ENCODE measurements at regions not wholly inside any gene's neighbourhood (a gene's known extent, or its start where the extent isn't known, plus 50 kb on each side); places are given as distances from the start of the nearest gene placed in this dataset.

GRCh38 chr6:90739339-90739738 lies 152.5 kb upstream of the MAP3K7 start:
- no CpG with 5 or more reads among the region's 7 CpGs for WGBS (ENCODE audit: extremely low coverage, insufficient read length, low lambda C conversion rate)
- Histone ChIP-seq H3K79me1 (ENCODE audit: insufficient read depth, low read depth, low read length, poor library complexity, severe bottlenecking) (no peaks in the 10 kb centered on the region), H2AK5ac (ENCODE audit: insufficient read length, low read length) (no peak overlapping the region), H4K8ac (replicated peaks; ENCODE audit: insufficient read length, low read depth, low read length) (no peak overlapping the region), H3K27ac (ENCODE audit: insufficient read length, low read depth, low read length) (no peak overlapping the region), H3K23ac (ENCODE audit: insufficient read length, low read depth, low read length) (no peak overlapping the region), H4K5ac (ENCODE audit: insufficient read length, low read depth, low read length) (no peak overlapping the region), H4K91ac (ENCODE audit: insufficient read length, low read depth, low read length) (no peak overlapping the region), H3K79me2 (ENCODE audit: insufficient read depth, low read length) (no peaks in the 10 kb centered on the region), H2BK120ac (ENCODE audit: low read depth, low read length, poor library complexity, severe bottlenecking) (no peak overlapping the region), H3K4ac (ENCODE audit: low read depth, low read length) (no peak overlapping the region), H3K56ac (ENCODE audit: insufficient read length, low read depth, low read length) (no peak overlapping the region), H3K4me2 (ENCODE audit: insufficient read depth, insufficient read length, low read length) (no peak overlapping the region), H4K20me1 (ENCODE audit: control insufficient read depth, insufficient read depth, insufficient read length) (no peaks in the 10 kb centered on the region), H3K18ac (ENCODE audit: insufficient read length, low read depth, low read length) (no peak overlapping the region), H2BK5ac (ENCODE audit: insufficient read length, low read length) (no peak overlapping the region), H3K9me3 (ENCODE audit: control insufficient read depth, low read depth, low read length) (no peaks in the 10 kb centered on the region), H2BK20ac (ENCODE audit: low read depth, low read length, poor library complexity, severe bottlenecking) (no peak overlapping the region), H3K23me2 (ENCODE audit: insufficient read length, low read depth, low read length, poor library complexity, severe bottlenecking) (no peaks in the 10 kb centered on the region), H2BK12ac (ENCODE audit: insufficient read length, low read depth, low read length) (no peak overlapping the region), H3T11ph (ENCODE audit: low read length) (no peak overlapping the region), H2BK15ac (ENCODE audit: low read depth, low read length) (no peak overlapping the region), H3K4me1 (ENCODE audit: insufficient read depth, low read length) (no peaks in the 10 kb centered on the region), H2AFZ (ENCODE audit: low read length) (no peak overlapping the region), H3K27me3 (ENCODE audit: insufficient read depth, low read length) (no peaks in the 10 kb centered on the region), H3K14ac (ENCODE audit: insufficient read depth, low read length) (no peak overlapping the region), H3K9ac (ENCODE audit: extremely low read depth, insufficient read length, low read length) (no peak overlapping the region)
- Mint-ChIP-seq H3K4me3 (no peak overlapping the region), H3K27me3 (ENCODE audit: low read depth) (no peaks in the 10 kb centered on the region), H3K4me1 (peaks cover 8 to 21% of the 10 kb centered on the region in 2 experiments), H3K9me3 (peaks cover 14 to 15% of the 10 kb centered on the region in 2 experiments), H3K36me3 (ENCODE audit: insufficient read depth in 1 of 3, low read depth in 3 of 3) (peaks cover 5% of the 10 kb centered on the region in 3 experiments; a peak in 5 of 7 replicates), H3K27ac (no peak overlapping the region)
- DNase-seq: peak; percentile 70
- TF ChIP-seq CTCF (conservative IDR thresholded peaks at IDR 0.05): no peak

Measured in H9 (cell line).